HCT116 (cell line): ENCODE measurements at regions not wholly inside any gene's neighbourhood (a gene's known extent, or its start where the extent isn't known, plus 50 kb on each side); places are given as distances from the start of the nearest gene placed in this dataset.

Experiments used
- ATAC-seq: fragments of 200-7000 bp; cut with Tn5 transposase; 2 replicates; pipeline ENCODE4 v1.9.1; 2020; ENCODE audit warnings: mild to moderate bottlenecking, moderate library complexity
- BruUV-seq: library from RNA; stranded (reverse); fragments of 400-500 nt; replicated peaks from 2 replicates; lab custom pipeline; 2021; lab: Mats Ljungman, UMichigan
- CTCF ChIA-PET: fragments of 300-600 bp; sonication (Branson Sonifier 250); formaldehyde crosslinking; loops from one replicate; lab custom pipeline; 2021; ENCODE audit warnings: antibody characterized with exemption; lab: Charles Lee
- POLR2A ChIA-PET: fragments of 300-600, 350-600 bp; sonication (Branson Sonifier 250); formaldehyde crosslinking; loops from one replicate; lab custom pipeline; 2021; ENCODE audit warnings: antibody characterized with exemption; lab: Charles Lee
- RAD21 ChIA-PET, 2 experiments: fragments of 300-600 bp; sonication (Branson Sonifier 250); formaldehyde crosslinking; loops; one replicate each; lab custom pipeline; 2023; ENCODE audit warnings: low total read pairs in 2 of 2; ENCODE audit not compliant: uncharacterized antibody in 2 of 2, unreplicated experiment in 2 of 2, low non-redundant PET in 1 of 2; lab: Charles Lee
- DNase-seq: peaks from one replicate; pipeline ENCODE4 v3.0.0-alpha.2; 2010; ENCODE audit warnings: low read depth, low spot score
- H2AFZ ChIP-seq: fragments of 200-600 bp; shearing (Covaris generic), sonication (generic); 2 replicates; pipeline ENCODE4 v1.6.1; 2017; ENCODE audit warnings: low read depth, mixed run types, mixed read lengths, antibody characterized with exemption, low read length; ENCODE audit not compliant: poor library complexity, severe bottlenecking
- H3K27ac ChIP-seq: 2 replicates; pipeline ENCODE4 v1.5.1; 2012; ENCODE audit warnings: low read depth, low read length
- H3K27me3 ChIP-seq: fragments of 200-600 bp; sonication (generic); 2 replicates; pipeline ENCODE4 v1.6.1; 2016; ENCODE audit warnings: mixed run types, low read length, mixed read lengths; ENCODE audit not compliant: insufficient read depth
- H3K36me3 ChIP-seq, 2 experiments: fragments of 200-500 bp in 1 of 2; fragments of 200-600 bp in 1 of 2; sonication (Bioruptor generic) in 1 of 2; sonication (generic) in 1 of 2; 2 replicates each; pipeline versions ENCODE4 v1.5.1 to v1.6.1; 2014 to 2016; ENCODE audit warnings: low read length in 2 of 2, inconsistent platforms in 1 of 2, mixed read lengths in 1 of 2, mixed run types in 1 of 2; ENCODE audit not compliant: insufficient read depth in 2 of 2, control insufficient read depth in 1 of 2
- H3K4me1 ChIP-seq, 2 experiments: fragments of 200-600 bp in 1 of 2; sonication (generic) in 1 of 2; 2 replicates each; pipeline versions ENCODE4 v1.5.1 to v1.6.1; 2012 to 2017; ENCODE audit warnings: low read length in 2 of 2, inconsistent platforms in 1 of 2, mild to moderate bottlenecking in 1 of 2, mixed read lengths in 1 of 2, mixed run types in 1 of 2, moderate library complexity in 1 of 2; ENCODE audit not compliant: insufficient read depth in 2 of 2, control insufficient read depth in 1 of 2
- H3K4me2 ChIP-seq: fragments of 200-600 bp; sonication (generic); 2 replicates; pipeline ENCODE4 v1.6.1; 2017; ENCODE audit warnings: mixed run types, low read length, mixed read lengths
- H3K4me3 ChIP-seq, 2 experiments: fragments of 200-600 bp in 1 of 2; sonication (generic) in 1 of 2; replicated peaks in 1 of 2; 2 replicates each; pipeline ENCODE4 v1.5.1; 2011 to 2016; ENCODE audit warnings: low read length in 2 of 2, control low read depth in 1 of 2, low read depth in 1 of 2, mild to moderate bottlenecking in 1 of 2, mixed read lengths in 1 of 2, mixed run types in 1 of 2
- H3K79me2 ChIP-seq: fragments of 200-600 bp; sonication (generic); 2 replicates; pipeline ENCODE4 v1.6.1; 2017; ENCODE audit warnings: mild to moderate bottlenecking, mixed run types, low read length, moderate library complexity, mixed read lengths; ENCODE audit not compliant: insufficient read depth
- H3K9ac ChIP-seq: fragments of 200-600 bp; sonication (generic); 2 replicates; pipeline ENCODE4 v1.6.1; 2016; ENCODE audit warnings: low read length, mixed read lengths
- H3K9me2 ChIP-seq: fragments of 200-600 bp; sonication (generic), shearing (Covaris generic); 2 replicates; pipeline ENCODE4 v1.6.1; 2017; ENCODE audit warnings: mixed run types, mild to moderate bottlenecking, moderate library complexity; ENCODE audit not compliant: insufficient read depth
- H3K9me3 ChIP-seq, 2 experiments: fragments of 200-500 bp in 1 of 2; fragments of 200-600 bp in 1 of 2; sonication (Bioruptor generic) in 1 of 2; sonication (generic) in 1 of 2; 2 replicates each; pipeline ENCODE4 v1.6.1; 2014 to 2017; ENCODE audit warnings: low read length in 2 of 2, mixed read lengths in 2 of 2, inconsistent platforms in 1 of 2, low read depth in 1 of 2, mild to moderate bottlenecking in 1 of 2, mixed run types in 1 of 2, moderate library complexity in 1 of 2; ENCODE audit not compliant: control insufficient read depth in 1 of 2, insufficient read depth in 1 of 2
- H4K20me1 ChIP-seq: fragments of 200-600 bp; sonication (generic), shearing (Covaris generic); 2 replicates; pipeline ENCODE4 v1.6.1; 2017; ENCODE audit warnings: mixed run types, mild to moderate bottlenecking, moderate library complexity; ENCODE audit not compliant: insufficient read depth
- ATF3 ChIP-seq: IDR thresholded peaks from 2 replicates; pipeline ENCODE4 v1.6.1; 2012
- EGR1 ChIP-seq: IDR thresholded peaks from 2 replicates; pipeline ENCODE4 v1.6.1; 2012; ENCODE audit warnings: low read depth
- EZH2 ChIP-seq: fragments of 200-600 bp; sonication (generic); IDR thresholded peaks from 2 replicates; pipeline ENCODE4 v1.6.1; 2017; ENCODE audit warnings: antibody characterized with exemption, mixed run types
- FOSL1 ChIP-seq: IDR thresholded peaks from 2 replicates; pipeline ENCODE4 v1.6.1; 2012; ENCODE audit warnings: low read depth
- POLR2A ChIP-seq: IDR thresholded peaks from 2 replicates; pipeline ENCODE4 v1.7.0; 2011; ENCODE audit warnings: borderline replicate concordance; ENCODE audit not compliant: insufficient read depth, insufficient read length; ENCODE audit errors: extremely low read depth
- POLR2AphosphoS5 ChIP-seq: IDR thresholded peaks from 2 replicates; pipeline ENCODE4 v1.6.1; 2011; ENCODE audit warnings: mild to moderate bottlenecking, low read depth, low read length, moderate library complexity
- SIN3A ChIP-seq: IDR thresholded peaks from 2 replicates; pipeline ENCODE4 v1.6.1; 2012; ENCODE audit warnings: low read depth
- SP1 ChIP-seq: IDR thresholded peaks from 2 replicates; pipeline ENCODE4 v1.6.1; 2012; ENCODE audit warnings: low read depth
- SRF ChIP-seq: IDR thresholded peaks from 2 replicates; pipeline ENCODE4 v1.6.1; 2012; ENCODE audit warnings: low read depth
- TCF7L2 ChIP-seq: IDR thresholded peaks from 2 replicates; pipeline ENCODE4 v1.7.0; 2011; ENCODE audit warnings: borderline replicate concordance, inconsistent platforms; ENCODE audit not compliant: insufficient read depth, insufficient read length; ENCODE audit errors: extremely low read depth
- ZFX ChIP-seq: fragments of 450-650 bp; IDR thresholded peaks from 2 replicates; pipeline ENCODE4 v1.6.1; 2017
- ZNF274 ChIP-seq: fragments of 200-500 bp; sonication (Bioruptor generic); IDR thresholded peaks from 2 replicates; pipeline ENCODE4 v1.6.1; 2014; ENCODE audit warnings: mild to moderate bottlenecking, low read depth, low read length, inconsistent platforms
- intact Hi-C: fragments of 100-400 bp; cut with micrococcal nuclease; formaldehyde crosslinking; loops from 2 replicates; pipeline ENCODE4 v1.10.0; 2022
- TF ChIP-seq, protein P1 (sequence below): IDR thresholded peaks from 2 replicates; pipeline ENCODE4 v1.6.1; 2012; ENCODE audit warnings: low read depth

DNA sequence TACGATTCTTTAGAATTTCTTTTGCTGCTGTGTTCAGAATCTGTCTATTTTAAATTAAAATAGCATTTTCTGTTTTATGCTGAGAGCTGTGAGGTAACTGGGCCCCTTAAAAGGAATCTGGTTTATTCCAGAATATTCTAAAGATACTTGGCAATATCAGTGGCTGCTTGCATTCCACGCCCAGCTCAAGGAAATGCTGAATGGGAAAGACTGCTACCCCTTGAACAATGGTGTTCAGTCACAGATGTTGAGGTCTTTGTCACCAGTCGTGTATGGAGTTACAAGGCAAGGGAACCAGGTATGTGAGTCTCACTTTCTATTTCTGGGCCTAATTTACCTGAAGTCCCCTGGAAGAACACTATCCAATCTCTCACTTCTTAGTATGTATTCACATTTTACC, 377.9 kb upstream of the CDH7 start:
- no peaks in the 10 kb centered on the region for H4K20me1 ChIP-seq
- no TSS peak for BruUV-seq
- H3K27ac ChIP-seq = no peak overlapping the region
- DNase-seq = no peak
- H3K4me3 ChIP-seq = no peak overlapping the region
- intact Hi-C loops = no loop called here
- no peaks in the 10 kb centered on the region for H3K9me2 ChIP-seq
- H3K27me3 ChIP-seq = no peaks in the 10 kb centered on the region
- H3K79me2 ChIP-seq = no peaks in the 10 kb centered on the region
- no peaks in the 10 kb centered on the region for H3K4me1 ChIP-seq
- no peak overlapping the region for H3K9ac ChIP-seq
- ChIA-PET RAD21 (no interaction called here), POLR2A (no interaction called here), CTCF (no interaction called here)
- no peak overlapping the region for H3K4me2 ChIP-seq
- ATAC-seq = no peak
- no peak for TF ChIP-seq SP1
- no peak for TF ChIP-seq SRF
- no peak for TF ChIP-seq POLR2A
- TF ChIP-seq FOSL1 = no peak
- no peak for TF ChIP-seq ATF3
- no peak for TF ChIP-seq POLR2AphosphoS5
- no peak for TF ChIP-seq EGR1
- TF ChIP-seq TCF7L2 = no peak
- no peak for TF ChIP-seq EZH2
- no peak for TF ChIP-seq ZFX
- TF ChIP-seq, protein P1, sequence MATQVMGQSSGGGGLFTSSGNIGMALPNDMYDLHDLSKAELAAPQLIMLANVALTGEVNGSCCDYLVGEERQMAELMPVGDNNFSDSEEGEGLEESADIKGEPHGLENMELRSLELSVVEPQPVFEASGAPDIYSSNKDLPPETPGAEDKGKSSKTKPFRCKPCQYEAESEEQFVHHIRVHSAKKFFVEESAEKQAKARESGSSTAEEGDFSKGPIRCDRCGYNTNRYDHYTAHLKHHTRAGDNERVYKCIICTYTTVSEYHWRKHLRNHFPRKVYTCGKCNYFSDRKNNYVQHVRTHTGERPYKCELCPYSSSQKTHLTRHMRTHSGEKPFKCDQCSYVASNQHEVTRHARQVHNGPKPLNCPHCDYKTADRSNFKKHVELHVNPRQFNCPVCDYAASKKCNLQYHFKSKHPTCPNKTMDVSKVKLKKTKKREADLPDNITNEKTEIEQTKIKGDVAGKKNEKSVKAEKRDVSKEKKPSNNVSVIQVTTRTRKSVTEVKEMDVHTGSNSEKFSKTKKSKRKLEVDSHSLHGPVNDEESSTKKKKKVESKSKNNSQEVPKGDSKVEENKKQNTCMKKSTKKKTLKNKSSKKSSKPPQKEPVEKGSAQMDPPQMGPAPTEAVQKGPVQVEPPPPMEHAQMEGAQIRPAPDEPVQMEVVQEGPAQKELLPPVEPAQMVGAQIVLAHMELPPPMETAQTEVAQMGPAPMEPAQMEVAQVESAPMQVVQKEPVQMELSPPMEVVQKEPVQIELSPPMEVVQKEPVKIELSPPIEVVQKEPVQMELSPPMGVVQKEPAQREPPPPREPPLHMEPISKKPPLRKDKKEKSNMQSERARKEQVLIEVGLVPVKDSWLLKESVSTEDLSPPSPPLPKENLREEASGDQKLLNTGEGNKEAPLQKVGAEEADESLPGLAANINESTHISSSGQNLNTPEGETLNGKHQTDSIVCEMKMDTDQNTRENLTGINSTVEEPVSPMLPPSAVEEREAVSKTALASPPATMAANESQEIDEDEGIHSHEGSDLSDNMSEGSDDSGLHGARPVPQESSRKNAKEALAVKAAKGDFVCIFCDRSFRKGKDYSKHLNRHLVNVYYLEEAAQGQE = no peak
- TF ChIP-seq SIN3A = no peak
- no peak for TF ChIP-seq ZNF274
- peaks cover 9% of the 10 kb centered on the region in 2 experiments; a peak in 3 of 4 replicates for H3K9me3 ChIP-seq
- H2AFZ ChIP-seq = no peak overlapping the region
- H3K36me3 ChIP-seq = no peaks in the 10 kb centered on the region
